HepG2 (cell line): ENCODE measurements at regions not wholly inside any gene's neighbourhood (a gene's known extent, or its start where the extent isn't known, plus 50 kb on each side); places are given as distances from the start of the nearest gene placed in this dataset.

Experiments used
- HINFP ChIP-seq: sonication (generic); formaldehyde crosslinking; IDR thresholded peaks from 2 replicates; pipeline ENCODE4 v1.4.0; 2020; ENCODE audit warnings: low read depth, mild to moderate bottlenecking, missing genetic modification reagents
- HMGXB4 ChIP-seq, 2 experiments: sonication (generic) in 1 of 2; formaldehyde crosslinking in 1 of 2; IDR thresholded peaks; 2 replicates each; pipeline versions ENCODE4 v1.4.0 to v1.6.1; 2018 to 2020; ENCODE audit warnings: missing genetic modification reagents in 2 of 2, borderline replicate concordance in 1 of 2, low read depth in 1 of 2, mild to moderate bottlenecking in 1 of 2, missing biosample characterization in 1 of 2
- ZNF768 ChIP-seq: sonication (generic); formaldehyde crosslinking; IDR thresholded peaks from 2 replicates; pipeline ENCODE4 v1.4.0; 2020; ENCODE audit warnings: missing genetic modification reagents
- ZNF878 ChIP-seq: sonication (generic); formaldehyde crosslinking; IDR thresholded peaks from 2 replicates; pipeline ENCODE4 v1.8.1; 2023; ENCODE audit warnings: mild to moderate bottlenecking, missing genetic modification reagents, moderate library complexity
- TF ChIP-seq, protein P1 (sequence below): sonication (generic); formaldehyde crosslinking; IDR thresholded peaks from 2 replicates; pipeline ENCODE4 v1.5.0; 2020; ENCODE audit warnings: mild to moderate bottlenecking, missing genetic modification reagents, moderate library complexity
- TF ChIP-seq, protein P2 (sequence below): sonication (generic); formaldehyde crosslinking; IDR thresholded peaks from 2 replicates; pipeline ENCODE4 v1.4.0; 2020; ENCODE audit warnings: missing genetic modification reagents, mild to moderate bottlenecking, borderline replicate concordance
- TF ChIP-seq, protein P3 (sequence below): sonication (generic); formaldehyde crosslinking; IDR thresholded peaks from 2 replicates; pipeline ENCODE4 v1.9.0; 2021; ENCODE audit warnings: missing genetic modification reagents, borderline replicate concordance

DNA sequence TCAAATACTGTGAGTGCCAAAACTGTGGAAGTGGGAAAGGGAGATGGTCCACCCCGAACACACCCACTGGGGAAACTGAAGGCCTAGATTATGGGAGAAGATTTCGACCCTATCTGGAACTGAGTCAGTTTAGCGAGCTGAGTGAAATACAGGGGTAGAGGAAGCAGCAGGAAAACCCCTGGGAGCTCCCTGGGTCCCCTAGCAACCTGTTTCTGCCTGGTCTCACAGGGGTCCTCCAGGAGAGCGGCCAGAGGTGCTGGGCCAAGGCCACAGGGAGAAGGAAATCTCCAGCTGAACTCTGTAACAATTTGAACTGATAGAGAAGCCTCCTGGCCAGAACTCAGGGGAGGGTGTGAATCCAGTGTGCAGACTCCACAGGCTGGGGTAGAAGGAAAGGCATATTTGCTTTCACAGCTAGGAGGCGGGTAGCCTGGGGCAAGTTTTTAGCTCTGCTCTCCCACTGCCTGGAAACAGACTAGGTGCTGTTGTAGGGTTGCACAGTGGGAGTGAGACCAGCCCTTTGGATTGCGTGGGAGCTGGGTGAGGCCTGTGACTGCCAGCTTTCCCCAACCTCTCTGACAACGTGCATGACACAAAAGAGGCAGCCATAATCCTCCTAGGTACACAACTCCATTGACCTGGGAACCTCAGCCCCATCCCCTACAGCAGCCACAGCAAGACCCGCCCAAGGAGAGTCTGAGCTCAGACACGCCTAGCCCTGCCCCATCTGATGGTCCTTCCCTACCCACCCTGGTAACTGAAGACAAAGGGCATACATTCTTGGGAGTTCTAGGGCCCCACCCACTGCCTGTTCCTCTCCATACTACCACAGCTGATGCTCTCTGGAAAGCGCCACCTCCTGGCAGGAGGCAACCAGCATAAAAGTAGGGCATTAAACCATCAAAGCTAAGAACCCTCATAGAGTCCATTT, 78.8 kb upstream of the GPBP1 start (continued):
- TF ChIP-seq, protein P1, sequence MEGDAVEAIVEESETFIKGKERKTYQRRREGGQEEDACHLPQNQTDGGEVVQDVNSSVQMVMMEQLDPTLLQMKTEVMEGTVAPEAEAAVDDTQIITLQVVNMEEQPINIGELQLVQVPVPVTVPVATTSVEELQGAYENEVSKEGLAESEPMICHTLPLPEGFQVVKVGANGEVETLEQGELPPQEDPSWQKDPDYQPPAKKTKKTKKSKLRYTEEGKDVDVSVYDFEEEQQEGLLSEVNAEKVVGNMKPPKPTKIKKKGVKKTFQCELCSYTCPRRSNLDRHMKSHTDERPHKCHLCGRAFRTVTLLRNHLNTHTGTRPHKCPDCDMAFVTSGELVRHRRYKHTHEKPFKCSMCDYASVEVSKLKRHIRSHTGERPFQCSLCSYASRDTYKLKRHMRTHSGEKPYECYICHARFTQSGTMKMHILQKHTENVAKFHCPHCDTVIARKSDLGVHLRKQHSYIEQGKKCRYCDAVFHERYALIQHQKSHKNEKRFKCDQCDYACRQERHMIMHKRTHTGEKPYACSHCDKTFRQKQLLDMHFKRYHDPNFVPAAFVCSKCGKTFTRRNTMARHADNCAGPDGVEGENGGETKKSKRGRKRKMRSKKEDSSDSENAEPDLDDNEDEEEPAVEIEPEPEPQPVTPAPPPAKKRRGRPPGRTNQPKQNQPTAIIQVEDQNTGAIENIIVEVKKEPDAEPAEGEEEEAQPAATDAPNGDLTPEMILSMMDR (CRISPR knock-in tag), result peak; percentile 68
- TF ChIP-seq ZNF768 (CRISPR knock-in tag) (peak; percentile 50; the same call in 1 of the 2 replicates), HINFP (CRISPR knock-in tag) (peak; percentile 52; the same call in 1 of the 2 replicates), HMGXB4 (CRISPR knock-in tag; IDR thresholded peaks at IDR 0.05; ENCODE audit: borderline replicate concordance in 1 of 2, low read depth in 1 of 2) (peak in 1 of 2 experiments; percentile 32; a peak in 1 of 4 replicates), ZNF878 (CRISPR knock-in tag) (no peak)
- TF ChIP-seq, protein P2, sequence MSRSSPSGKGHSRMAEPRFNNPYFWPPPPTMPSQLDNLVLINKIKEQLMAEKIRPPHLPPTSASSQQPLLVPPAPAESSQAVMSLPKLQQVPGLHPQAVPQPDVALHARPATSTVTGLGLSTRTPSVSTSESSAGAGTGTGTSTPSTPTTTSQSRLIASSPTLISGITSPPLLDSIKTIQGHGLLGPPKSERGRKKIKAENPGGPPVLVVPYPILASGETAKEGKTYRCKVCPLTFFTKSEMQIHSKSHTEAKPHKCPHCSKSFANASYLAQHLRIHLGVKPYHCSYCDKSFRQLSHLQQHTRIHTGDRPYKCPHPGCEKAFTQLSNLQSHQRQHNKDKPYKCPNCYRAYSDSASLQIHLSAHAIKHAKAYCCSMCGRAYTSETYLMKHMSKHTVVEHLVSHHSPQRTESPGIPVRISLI (CRISPR knock-in tag), result 0 out of 2 replicates have a peak, but pooled peaks have one; percentile 14
- TF ChIP-seq, protein P3, sequence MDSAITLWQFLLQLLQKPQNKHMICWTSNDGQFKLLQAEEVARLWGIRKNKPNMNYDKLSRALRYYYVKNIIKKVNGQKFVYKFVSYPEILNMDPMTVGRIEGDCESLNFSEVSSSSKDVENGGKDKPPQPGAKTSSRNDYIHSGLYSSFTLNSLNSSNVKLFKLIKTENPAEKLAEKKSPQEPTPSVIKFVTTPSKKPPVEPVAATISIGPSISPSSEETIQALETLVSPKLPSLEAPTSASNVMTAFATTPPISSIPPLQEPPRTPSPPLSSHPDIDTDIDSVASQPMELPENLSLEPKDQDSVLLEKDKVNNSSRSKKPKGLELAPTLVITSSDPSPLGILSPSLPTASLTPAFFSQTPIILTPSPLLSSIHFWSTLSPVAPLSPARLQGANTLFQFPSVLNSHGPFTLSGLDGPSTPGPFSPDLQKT (CRISPR knock-in tag), result no peak
